SW480 (cell line): ENCODE measurements at regions not wholly inside any gene's neighbourhood (a gene's known extent, or its start where the extent isn't known, plus 50 kb on each side); places are given as distances from the start of the nearest gene placed in this dataset.

Experiments
- DNase-seq: peaks from one replicate; pipeline ENCODE4 v3.0.0-alpha.2; 2016; ENCODE audit warnings: low spot score

DNA sequence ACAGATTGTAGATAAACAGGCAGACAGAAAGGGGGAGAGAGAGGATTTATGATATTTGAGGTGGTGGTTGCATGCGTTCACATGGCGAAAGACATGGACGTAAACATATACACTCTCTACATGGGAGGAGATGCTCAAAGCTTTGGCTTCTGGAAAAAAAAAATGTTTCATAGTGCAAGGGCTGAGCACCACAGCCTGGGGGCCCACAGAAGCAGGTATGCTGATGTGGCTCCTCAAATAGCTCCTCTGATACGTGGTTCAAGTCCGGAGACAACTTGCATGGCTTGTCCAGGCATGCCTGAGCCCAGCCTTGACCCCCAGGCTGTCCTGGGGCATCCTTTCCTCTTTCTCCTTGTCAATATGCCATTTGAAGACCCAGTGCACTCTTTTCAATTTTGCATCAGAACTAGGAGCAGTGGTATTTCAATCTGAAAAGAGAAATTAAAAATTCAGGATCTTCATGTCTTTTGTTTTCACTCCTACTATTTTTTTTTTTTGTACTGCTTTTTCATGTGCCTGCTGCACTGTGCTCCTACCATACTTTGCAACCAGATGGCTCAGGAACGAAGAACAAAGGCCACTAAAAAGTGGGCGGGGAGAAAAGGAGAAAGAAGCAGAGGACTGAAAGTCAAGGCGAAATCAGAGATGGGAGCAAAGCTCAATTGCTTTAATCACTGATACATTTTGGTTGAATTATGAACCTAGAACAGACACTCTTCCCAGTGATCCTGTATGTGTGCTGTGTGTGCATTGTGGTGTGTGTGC, 495.7 kb upstream of the TCF4 start:
- DNase-seq: no peak

DNA sequence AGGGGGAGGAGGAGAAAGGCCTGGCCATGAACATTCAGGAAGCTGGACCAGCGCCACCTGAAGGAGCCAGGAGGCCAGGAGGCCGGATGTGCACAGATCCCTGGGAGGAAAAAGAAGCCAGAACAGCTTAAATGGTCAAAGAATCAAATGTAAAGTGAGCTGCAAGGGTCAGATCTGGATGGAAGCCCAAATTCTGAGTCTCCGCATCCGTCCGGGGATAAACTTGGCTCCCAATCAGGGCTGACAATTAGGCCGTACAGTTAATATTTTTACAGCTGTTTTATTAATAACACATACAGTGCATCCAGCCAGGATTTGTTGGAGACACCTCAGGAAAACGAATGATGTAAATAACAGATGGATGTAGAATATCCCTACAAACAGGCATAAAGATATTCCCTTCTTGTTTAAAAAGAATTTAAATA, 495.1 kb upstream of the TCF4 start:
- DNase-seq: no peak

DNA sequence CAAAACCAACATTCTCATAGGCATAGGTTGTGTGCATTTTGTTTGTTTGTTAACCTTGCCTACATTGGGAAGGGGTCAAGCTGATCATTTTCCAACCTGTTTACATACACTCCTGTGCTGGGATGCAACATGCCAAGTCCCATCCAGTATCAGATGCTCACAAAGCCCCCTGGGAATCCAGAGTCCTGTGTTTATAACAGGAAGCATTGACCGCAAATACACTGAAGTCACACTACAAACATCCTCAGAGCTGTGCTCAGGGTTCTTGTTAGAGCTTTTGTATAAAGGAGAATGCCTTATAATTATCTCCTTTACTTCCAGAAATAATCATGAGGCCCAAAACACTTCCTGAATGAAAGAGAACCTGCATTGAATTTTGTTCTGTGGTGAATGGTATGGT, 488.7 kb upstream of the TCF4 start:
- DNase-seq: no peak

DNA sequence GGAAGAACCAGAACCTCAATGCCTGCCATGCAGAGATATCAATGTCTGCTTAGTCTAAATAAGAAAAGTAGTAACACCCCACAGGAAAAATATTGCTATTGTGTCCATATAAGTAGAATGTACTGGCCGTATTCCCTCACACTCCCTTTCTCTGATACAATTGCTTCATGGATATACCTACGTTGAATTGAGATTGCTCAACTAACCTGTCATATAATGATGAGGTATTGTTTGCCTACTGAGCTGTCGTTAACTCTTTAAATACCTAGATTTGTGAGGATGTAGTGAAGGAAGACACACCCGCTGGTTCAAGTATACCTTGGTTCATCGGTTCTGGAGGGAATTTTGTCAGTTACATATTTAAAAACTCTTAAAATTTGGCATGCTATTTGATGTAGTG, 480.7 kb upstream of the TCF4 start:
- no peak for DNase-seq

DNA sequence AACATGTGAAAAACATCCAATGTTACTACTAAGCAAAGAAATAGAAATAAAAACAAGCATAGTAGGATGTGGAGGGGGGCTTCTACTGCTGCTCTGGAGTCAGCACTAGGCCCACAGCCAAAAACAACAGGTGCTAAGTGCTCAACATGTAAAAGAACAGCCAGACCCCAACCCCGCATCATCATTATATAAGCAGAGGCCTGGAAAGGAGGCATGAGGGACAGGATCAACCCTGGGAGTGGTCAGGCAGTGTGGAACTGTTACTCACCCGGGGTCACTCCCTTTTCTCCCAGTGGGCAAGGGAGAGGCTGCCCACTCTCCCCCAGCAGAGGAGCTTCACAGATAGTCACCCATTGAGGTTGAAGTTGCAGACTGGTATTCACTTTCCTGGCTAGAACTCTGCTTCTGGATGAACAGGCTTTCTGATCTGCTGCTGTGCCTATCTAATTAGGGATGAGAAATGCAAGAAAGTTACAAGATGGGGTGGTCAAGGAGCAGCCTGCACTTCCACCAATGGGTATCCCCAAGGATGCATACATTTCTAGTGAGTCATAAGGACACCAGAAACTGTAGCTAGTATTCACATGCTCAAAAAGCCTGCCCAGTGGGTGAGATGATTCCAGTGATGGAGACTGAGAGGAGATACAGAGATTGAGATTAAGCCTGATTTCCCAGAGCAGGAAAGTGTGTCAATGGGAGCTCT, 480.1 kb upstream of the TCF4 start:
- no peak for DNase-seq

DNA sequence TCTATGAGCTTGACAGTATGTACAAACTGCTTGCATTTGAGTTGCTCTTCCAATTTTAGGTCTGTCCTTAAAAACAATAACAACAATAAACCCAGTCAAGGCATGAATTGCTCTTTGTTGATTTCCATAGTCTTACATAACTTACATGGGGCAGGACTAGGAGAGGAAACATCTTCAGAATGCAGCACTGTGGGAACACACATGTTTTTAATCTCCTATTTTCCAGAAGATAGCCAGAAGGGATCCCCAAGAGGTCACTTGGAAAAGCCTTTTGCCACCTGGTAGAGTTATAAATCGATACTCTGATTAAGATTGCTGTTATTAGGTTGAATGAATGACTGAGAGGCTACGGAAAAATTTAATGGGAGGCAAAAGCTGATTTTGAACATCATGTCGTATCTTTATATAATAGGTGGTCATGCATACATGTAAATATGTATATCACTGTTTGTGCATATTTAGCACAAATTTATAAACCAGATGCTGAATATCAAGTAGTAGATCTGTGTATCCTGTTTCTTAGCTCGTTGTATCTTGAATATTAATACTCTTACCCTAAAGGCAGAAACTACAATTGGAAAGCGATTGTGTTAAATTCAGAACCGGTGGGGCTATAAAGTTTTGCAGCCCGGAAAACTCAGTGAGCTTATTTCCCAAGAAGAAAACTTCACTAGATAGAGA, 479.4 kb upstream of the TCF4 start:
- DNase-seq: no peak

DNA sequence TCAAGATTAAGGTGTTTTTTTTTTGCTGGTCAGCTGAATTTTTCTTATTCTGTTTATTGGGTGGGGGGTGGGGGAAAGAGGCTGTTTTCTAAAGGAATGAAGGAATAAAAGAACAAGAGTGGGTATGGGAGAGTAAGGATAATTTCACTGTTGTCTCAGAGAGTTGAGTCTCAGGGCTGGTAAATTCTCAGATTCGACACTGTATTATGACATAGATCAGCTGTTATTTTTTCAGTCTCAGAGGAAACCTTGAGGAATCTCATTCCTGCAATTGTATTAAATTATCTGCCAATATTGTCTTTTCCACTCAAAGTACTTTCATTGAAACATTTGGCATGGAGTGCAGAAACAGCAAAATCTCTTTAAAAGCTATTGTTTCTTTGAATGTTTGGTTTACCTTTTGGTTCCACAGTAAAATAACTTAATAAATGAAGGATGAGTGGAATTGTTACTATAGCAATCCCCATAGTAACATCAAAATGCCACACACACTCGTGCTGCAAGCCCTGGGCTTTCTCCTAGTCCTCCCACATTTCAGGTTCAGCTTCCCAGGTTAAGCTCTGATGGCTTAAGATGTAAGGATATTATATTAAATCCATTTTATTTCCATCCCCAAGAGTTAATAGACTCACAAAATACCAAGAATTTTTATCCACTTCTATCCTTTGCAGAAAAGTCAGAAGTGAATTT, 478.7 kb upstream of the TCF4 start:
- DNase-seq: no peak

DNA sequence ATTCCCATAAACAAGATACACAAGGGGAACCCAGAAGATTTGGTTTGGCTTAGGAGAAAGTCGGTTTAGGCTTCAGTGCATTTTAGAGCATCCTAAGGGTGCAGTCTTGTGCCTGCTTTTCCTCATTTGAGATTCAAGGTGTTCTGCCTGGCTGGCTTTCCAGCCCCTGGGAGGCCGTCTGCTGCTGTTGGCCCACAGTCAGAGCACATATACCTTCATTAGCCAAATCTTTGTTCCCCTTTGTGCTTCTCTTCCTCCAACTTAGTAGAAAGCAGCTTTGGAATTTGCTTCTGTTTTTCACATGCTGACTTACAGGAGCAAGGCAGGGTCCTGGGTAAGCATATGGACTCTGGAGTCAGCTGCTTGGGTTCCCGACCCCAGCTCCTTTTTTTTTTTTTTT, 477.1 kb upstream of the TCF4 start:
- DNase-seq: no peak

DNA sequence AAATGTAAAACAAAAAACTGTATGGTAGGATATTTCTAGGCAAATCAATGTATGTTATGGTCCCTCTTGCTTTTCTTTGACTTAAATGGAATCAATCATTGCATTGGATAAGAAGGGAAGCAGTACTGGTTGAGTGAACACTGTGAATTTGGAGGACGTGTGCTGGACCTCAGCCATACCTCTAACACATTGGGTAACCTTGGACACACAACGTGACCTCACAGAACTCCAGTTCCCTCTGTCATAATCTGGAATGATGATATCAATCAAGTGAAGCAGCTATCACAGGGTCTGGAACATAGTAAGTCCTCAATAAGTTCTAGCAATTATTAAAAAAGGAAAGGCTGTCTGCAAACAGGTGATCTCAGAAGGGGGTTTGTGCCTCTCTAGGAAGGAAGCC, 474.9 kb upstream of the TCF4 start:
- no peak for DNase-seq

DNA sequence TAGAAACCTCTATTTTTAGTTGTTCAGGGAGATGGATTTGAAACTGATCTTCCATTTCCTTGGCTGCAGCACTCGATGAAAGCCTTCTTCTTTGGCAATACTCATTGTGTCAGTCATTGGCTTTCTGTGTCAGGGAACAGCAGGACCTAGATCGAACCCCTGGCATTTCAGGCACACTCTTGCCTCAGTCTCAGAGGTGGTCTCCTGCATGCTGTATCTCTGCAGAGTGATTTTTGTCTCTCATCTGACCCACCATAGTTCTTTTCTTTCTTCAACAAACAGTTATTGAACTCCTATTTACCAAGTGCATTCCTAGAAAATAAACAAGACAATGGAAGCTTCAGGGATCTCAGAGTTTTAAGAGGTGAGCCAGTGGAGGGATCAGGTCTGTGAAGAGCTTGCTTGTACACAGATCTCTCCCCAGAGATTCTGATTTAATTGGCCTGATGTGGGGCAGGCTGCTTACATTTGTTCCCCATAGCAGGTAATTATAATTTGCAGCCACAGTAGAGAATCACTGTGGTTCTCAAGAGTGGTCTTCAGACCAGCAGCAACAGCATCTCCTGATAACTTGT, 473.1 kb upstream of the TCF4 start:
- DNase-seq: no peak

DNA sequence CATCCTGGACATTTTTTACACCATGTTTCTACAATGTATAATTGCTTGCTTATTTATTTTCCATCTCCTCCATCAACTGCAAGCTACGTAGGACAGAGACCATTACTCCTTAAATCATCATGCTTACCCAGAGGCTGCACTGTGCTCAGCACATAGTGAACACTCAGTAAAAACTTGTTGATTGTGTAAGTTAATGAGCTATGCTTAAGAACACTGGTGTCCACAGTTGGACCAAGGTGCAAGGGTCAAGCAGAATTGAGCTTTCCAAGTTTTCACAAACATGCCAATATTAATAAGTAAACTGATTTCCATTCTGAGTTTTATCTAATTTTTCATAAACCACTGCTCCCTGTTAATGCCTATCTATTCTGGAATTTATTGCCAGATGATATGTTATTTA, 464.2 kb upstream of the TCF4 start:
- DNase-seq: no peak

DNA sequence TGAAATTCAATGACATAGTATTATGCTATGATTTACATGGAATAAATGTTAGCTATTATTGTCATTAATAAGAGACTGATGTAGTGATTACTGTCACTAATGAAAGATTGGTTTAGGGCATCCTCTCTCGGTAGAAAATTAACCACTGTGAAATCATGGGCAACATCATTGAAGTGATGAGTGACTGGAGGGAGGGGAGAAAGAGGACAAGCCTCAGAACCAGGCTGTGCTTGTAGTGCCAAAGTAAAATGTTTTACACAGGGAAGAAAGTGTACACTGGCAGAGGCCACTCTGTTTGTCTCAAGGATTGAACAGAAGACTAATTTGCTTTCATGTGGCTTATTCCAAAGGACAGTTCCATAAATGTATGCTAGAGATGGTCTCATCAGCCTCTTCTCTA, 456.2 kb upstream of the TCF4 start:
- DNase-seq: no peak

DNA sequence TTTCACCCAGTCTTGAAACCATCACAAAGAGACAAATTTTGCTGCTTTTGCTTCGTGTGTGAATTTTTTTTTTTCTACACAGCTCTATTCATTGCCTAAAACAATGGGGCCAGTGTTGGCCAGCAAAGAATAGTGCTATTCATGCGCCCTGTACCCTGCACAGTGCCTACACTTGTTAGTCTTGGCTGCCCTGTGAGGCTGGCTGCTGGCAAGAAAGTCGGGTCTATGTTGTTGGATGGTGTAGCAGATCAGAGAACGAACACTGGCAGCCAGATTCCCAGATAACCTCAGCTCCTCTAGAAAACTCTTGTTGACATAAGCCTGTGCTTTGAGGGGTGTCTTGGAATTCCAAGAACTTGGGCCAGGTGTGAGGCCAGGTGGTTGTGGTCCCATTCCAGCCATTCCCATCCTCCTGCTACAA, 455.7 kb upstream of the TCF4 start:
- DNase-seq: no peak

DNA sequence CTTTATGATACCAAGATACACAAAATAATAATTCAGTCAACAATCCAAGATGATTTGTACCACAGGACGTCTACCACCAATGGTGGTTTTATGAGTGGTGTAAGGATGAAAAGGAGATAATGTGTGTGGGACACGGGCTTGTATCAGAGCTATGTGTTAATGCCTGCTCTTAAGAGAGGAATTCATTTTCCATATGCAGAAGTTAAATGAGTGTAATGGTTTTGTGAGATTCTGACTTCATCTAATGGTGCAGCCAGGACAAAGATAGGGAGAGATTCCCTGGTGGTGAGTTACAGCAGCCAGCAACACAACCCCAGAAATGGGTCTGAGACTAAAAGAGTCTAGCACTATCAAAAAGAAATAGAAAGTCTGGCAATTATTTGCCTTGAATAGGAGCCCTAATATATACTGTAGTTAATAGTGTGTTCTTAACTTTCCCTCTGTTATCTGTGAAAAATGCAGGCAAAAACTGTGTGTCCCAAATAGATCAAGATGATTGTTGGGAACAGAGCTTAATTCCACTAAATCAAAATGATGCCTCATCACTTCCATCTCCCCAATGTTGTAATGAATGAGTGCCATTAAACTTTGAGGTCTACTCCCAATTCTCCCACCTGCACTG, 455.0 kb upstream of the TCF4 start:
- DNase-seq: no peak

DNA sequence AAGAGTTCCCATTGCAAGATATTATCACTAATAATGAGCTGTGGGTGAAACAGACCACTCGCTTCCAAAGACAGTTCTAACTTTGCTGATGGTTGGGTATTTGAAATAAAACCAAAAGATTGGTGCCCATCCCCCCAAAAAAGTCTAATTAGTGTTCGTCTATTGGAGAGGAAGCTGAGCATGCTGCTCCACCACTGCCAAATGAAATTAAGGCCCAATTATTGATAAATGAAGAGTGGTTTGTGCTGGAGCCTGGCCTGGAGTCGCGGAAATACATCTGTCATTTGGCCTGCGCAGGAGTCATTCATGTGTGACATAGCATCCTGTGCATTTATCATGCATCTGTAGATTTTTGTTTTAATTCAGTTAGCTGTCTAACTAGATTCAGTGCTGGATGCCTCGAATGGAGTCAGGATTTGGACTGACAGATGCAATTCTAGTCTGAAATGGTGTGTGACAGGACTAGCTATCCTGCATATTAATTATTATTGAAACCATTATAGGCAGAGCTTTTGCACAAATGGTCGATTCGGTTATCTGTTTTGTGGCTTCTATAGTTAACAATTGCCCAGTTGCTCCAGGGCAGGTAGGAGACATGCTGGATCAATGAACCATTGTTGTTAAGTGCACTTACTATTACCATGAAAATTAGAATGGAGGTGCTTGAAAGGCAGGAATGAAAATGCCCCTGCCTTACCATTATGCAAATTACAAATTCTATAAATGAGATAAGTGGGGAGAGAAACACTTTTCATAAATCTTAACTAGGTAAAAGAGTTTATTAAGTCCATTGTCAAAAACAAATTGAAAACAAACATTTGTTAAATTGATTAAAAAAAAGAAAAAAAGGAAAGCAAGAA, 450.4 kb upstream of the TCF4 start:
- DNase-seq: no peak

DNA sequence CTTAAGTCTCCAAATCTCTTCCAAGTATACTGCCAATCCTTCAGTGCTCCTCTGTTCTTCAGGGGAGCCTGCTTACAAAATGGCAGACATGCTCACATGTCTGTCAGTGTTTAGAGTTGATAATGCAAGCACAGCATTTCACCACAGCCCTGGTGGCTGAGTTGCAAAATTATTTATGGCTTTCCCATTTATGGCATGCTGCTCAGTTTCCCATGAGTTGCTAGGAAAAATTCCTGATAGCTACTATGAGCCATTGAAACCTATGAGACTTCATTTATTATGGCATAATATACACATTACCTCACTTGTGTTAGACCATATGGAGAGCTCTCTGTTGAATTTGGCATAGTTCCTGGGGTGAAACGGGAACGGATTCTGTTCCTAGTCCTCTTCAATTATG, 448.7 kb upstream of the TCF4 start:
- no peak for DNase-seq

DNA sequence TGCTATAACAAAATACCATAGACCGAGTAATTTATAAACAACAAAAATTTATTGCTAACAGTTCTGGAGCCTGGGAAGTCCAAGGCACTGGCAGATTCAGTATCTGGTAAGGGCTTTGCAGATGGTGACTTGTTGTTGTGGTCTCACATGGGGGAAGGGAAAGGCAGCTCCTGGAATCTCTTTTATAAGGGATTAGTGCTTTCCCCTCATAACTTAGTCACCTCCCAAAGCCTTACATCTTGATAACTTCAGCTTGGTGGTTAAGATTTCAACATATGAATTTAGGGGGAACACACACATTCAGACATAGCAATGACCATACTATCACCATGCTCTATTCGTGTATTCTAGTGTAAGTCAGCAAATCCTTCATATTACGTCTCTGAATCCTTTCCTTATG, 447.6 kb upstream of the TCF4 start:
- no peak for DNase-seq

DNA sequence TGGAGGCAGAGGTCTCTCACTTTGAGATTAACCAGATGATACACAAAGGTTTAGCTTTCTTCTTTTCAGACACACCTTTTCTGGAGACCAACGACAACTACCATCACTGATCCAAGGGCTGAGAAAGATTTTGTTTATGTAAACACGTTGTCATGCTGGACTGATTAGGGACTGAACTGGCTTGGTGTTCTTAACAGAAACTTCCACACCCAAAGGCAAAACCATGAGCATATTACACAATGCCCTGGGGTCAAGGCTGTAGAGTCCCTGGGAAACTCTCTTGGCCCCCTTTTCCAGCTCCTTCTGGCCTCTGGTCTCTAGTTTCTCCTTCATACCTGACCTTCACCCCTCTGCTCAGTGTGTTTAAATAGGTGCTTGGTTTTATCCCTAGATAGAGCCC, 447.0 kb upstream of the TCF4 start:
- DNase-seq: no peak

DNA sequence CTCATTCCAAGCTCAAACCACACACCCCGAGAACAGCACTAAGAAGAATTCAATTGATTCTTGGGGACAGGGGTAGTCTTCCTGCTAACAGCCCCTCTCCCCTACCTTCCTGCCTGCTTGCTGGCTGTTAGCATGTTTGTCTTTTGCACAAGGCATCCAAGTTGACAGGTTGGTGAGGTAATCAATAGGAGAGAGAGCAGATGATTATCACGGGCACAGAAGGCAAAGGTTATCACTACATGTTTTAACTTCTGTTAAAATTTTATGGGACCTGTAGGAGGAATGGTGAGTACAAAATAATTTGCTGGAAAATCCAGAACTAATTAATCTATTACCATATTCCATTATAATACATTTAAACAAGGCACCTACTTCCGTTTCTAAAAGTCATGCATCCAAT, 442.1 kb upstream of the TCF4 start:
- DNase-seq: no peak

DNA sequence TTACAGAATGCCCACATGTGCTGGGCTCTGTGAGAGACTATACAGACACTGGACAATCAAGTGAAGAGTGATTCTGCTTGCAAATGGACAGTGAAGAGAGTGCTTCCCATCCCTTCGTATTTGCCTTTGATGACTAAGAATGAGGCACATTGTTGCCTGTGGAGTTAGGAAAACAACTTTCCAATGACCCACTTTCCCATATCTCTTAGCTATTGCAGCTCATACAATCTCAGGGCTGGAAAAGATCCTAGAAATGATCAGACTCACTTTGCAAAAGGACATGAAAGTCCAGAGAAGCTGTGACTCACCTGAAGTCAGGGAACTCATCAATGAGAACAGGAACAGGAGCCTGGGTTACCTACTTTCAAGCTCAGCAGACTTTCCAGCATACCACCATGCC, 440.5 kb upstream of the TCF4 start:
- DNase-seq: no peak

DNA sequence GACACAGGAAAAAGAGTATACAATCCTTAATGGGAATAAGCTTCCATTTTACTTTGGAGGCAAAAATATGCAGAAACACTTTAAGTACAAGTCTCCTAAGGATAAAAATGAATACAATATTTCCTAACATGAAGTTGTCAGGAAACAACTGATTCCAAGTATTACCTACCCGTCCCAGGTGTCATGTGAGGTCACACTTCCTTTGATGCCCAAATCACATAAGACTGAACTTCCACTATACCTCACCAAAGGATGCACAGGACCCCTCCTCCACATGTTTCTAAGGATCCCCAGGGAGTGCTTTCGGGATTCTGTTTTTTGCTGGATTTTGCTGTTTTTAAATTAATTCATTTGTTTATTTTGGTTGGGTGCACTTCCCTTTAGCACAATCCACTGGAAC, 438.5 kb upstream of the TCF4 start:
- no peak for DNase-seq
